NCI-H2196 (cell line): ENCODE measurements at regions not wholly inside any gene's neighbourhood (a gene's known extent, or its start where the extent isn't known, plus 50 kb on each side); places are given as distances from the start of the nearest gene placed in this dataset.

Source experiments
- DNase-seq: peaks from one replicate; lab custom pipeline; 2025; ENCODE audit not compliant: unreplicated experiment; lab: John Stamatoyannopoulos, UW

DNA sequence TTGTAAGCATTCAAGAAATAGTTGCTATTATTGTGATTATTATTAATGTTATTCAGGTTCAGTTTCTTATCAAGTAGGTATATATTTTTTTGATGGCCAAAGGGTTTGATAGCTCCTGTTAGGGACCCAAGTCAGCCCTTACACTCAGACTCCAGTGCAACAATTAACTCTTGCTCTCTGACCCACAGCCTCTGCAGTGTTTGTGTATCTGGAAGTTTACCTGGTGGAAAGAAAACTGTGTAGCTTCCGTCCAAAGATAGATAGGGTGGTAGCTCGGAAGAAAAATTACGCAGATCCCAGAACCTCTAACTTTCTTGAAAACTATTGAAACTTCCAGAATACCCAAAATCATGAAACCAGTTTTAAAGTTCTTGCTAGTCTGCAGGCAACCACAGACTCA, 58.6 kb upstream of the IGFBP2 start:
- no peak for DNase-seq

DNA sequence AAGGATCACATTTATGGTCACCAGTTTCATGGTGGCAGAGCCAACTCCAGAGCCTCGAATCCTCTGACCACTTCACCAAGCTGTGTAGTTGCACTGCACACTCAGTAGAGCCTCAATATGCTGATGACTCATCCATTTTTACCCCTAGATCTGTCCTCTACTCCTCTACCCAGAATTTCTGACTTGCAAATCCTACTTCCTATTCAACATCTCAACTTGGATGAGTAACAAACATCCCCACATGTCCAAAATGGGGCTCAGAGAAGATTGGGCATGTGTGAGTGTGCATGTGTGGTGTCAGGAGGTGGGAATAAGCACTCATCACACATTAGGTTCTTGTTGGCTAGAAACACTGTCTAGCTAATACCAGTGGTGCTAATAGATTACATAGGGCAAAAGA, 57.8 kb upstream of the IGFBP2 start:
- no peak for DNase-seq

GRCh38 chr2:216576616-216577015, 56.6 kb upstream of the IGFBP2 start:
- no peak for DNase-seq

- DNase-seq = no peak
Observed at GRCh38 chr2:216578325-216578724, 54.9 kb upstream of the IGFBP2 start.

- DNase-seq = no peak
Observed at GRCh38 chr2:216583147-216583546, 50.1 kb upstream of the IGFBP2 start.
